Natural killer cell (primary cell): ENCODE measurements at regions not wholly inside any gene's neighbourhood (a gene's known extent, or its start where the extent isn't known, plus 50 kb on each side); places are given as distances from the start of the nearest gene placed in this dataset.

Source experiments
- ATAC-seq, 3 donors: fragments of 150-1000 bp in 2 of 3; fragments of 200-7000 bp in 1 of 3; cut with Tn5 transposase; 1 replicate in 1 of 3; 2 replicates in 2 of 3; pipeline ENCODE4 v1.10.0; 2021; ENCODE audit warnings: mild to moderate bottlenecking in 2 of 3, moderate library complexity in 2 of 3
- DNase-seq, 2 donors: peaks; one replicate each; pipeline versions ENCODE4 v3.0.0 to v3.0.0-alpha.2; 2013 to 2021; ENCODE audit warnings: mixed read lengths in 1 of 2
- H3K27ac ChIP-seq: one replicate; pipeline ENCODE4 v1.5.1; 2013; ENCODE audit warnings: mild to moderate bottlenecking, low read length
- H3K27me3 ChIP-seq: one replicate; pipeline ENCODE4 v1.6.1; 2013; ENCODE audit warnings: low read length; ENCODE audit not compliant: control insufficient read depth, insufficient read depth
- H3K36me3 ChIP-seq: one replicate; pipeline ENCODE4 v1.6.1; 2013; ENCODE audit warnings: low read length; ENCODE audit not compliant: control insufficient read depth, insufficient read depth
- H3K4me1 ChIP-seq: one replicate; pipeline ENCODE4 v1.6.1; 2013; ENCODE audit warnings: low read length; ENCODE audit not compliant: control insufficient read depth, insufficient read depth
- H3K4me3 ChIP-seq: one replicate; pipeline ENCODE4 v1.5.1; 2013; ENCODE audit warnings: low read length
- H3K9me3 ChIP-seq: one replicate; pipeline ENCODE4 v1.6.1; 2013; ENCODE audit warnings: low read length; ENCODE audit not compliant: control insufficient read depth, insufficient read depth
- H3K27ac Mint-ChIP-seq, 2 donors: one replicate each; pipeline ENCODE4 v1.8.0; 2022; ENCODE audit warnings: mild to moderate bottlenecking in 2 of 2, mixed read lengths in 2 of 2, moderate library complexity in 1 of 2
- H3K27me3 Mint-ChIP-seq, 2 donors: one replicate each; pipeline ENCODE4 v1.8.0; 2022; ENCODE audit warnings: low read depth in 2 of 2, mixed read lengths in 2 of 2
- H3K36me3 Mint-ChIP-seq: one replicate; pipeline ENCODE4 v1.8.0; 2022; ENCODE audit warnings: mixed read lengths
- H3K4me1 Mint-ChIP-seq, 2 donors: one replicate each; pipeline ENCODE4 v1.8.0; 2022; ENCODE audit warnings: mixed read lengths in 2 of 2
- H3K4me3 Mint-ChIP-seq: one replicate; pipeline ENCODE4 v1.8.0; 2022; ENCODE audit warnings: mild to moderate bottlenecking, moderate library complexity, mixed read lengths
- H3K9me3 Mint-ChIP-seq, 2 donors: one replicate each; pipeline ENCODE4 v1.8.0; 2022; ENCODE audit warnings: mixed read lengths in 2 of 2
- CTCF ChIP-seq: fragments of 200-600 bp; IDR thresholded peaks from one replicate; pipeline ENCODE4 v1.8.0; 2022; ENCODE audit warnings: antibody characterized with exemption
- WGBS: methylation state at CpG from one replicate; pipeline ENCODE4 v1.1.7; 2013; ENCODE audit warnings: missing lambda C conversion rate; ENCODE audit not compliant: insufficient coverage; 5-methylcytosine and 5-hydroxymethylcytosine counted together
- intact Hi-C: fragments of 100-400 bp; cut with micrococcal nuclease; formaldehyde crosslinking; loops from one replicate; pipeline ENCODE4 v1.14.2; 2022

- Histone ChIP-seq H3K4me1 (peaks cover 22% of the 10 kb centered on the region), H3K36me3 (no peaks in the 10 kb centered on the region), H3K4me3 (no peak overlapping the region), H3K27me3 (no peaks in the 10 kb centered on the region), H3K9me3 (no peaks in the 10 kb centered on the region), H3K27ac (no peak overlapping the region)
- Mint-ChIP-seq H3K4me3 (no peak overlapping the region), H3K27me3 (peaks cover 0 to 7% of the 10 kb centered on the region in 2 donors), H3K36me3 (no peaks in the 10 kb centered on the region), H3K4me1 (peaks cover 8 to 11% of the 10 kb centered on the region in 2 donors), H3K27ac (no peak overlapping the region), H3K9me3 (no peaks in the 10 kb centered on the region)
- WGBS: 84% methylated on average over 2 of the region's 3 CpGs
- intact Hi-C loops: no loop called here
- ATAC-seq (no peak), DNase-seq (no peak)
- no peak for TF ChIP-seq CTCF
Measured at GRCh38 chr6:149150801-149151398, 166.6 kb upstream of the TAB2 start.

GRCh38 chr6:149152521-149152920 is 165.0 kb upstream of the TAB2 start:
- Mint-ChIP-seq H3K27ac (no peak overlapping the region), H3K4me1 (peaks cover 8 to 11% of the 10 kb centered on the region in 2 donors), H3K4me3 (no peak overlapping the region), H3K9me3 (no peaks in the 10 kb centered on the region), H3K27me3 (peaks cover 0 to 7% of the 10 kb centered on the region in 2 donors), H3K36me3 (no peaks in the 10 kb centered on the region)
- Histone ChIP-seq H3K9me3 (no peaks in the 10 kb centered on the region), H3K27me3 (no peaks in the 10 kb centered on the region), H3K27ac (no peak overlapping the region), H3K36me3 (no peaks in the 10 kb centered on the region), H3K4me1 (peaks cover 19% of the 10 kb centered on the region), H3K4me3 (no peak overlapping the region)
- ATAC-seq: no peak
- no peak for DNase-seq
- intact Hi-C loops: no loop called here
- 80% methylated on average over 1 of the region's 1 CpG for WGBS
- TF ChIP-seq CTCF: no peak

GRCh38 chr6:149153100-149153499 is 164.4 kb upstream of the TAB2 start:
- no peak overlapping the region for H3K4me3 ChIP-seq
- Mint-ChIP-seq H3K36me3 (no peaks in the 10 kb centered on the region), H3K27ac (no peak overlapping the region), H3K4me1 (peaks cover 4 to 9% of the 10 kb centered on the region in 2 donors), H3K4me3 (no peak overlapping the region), H3K27me3 (peaks cover 0 to 7% of the 10 kb centered on the region in 2 donors), H3K9me3 (no peaks in the 10 kb centered on the region)
- H3K27me3 ChIP-seq: no peaks in the 10 kb centered on the region
- intact Hi-C loops: no loop called here
- H3K9me3 ChIP-seq: no peaks in the 10 kb centered on the region
- DNase-seq: no peak
- ATAC-seq: no peak
- WGBS: 92% methylated on average over 1 of the region's 2 CpGs
- peaks cover 14% of the 10 kb centered on the region for H3K4me1 ChIP-seq
- H3K36me3 ChIP-seq: no peaks in the 10 kb centered on the region
- no peak for TF ChIP-seq CTCF
- H3K27ac ChIP-seq: no peak overlapping the region

GRCh38 chr6:149153693-149154092 is 163.8 kb upstream of the TAB2 start:
- Mint-ChIP-seq H3K27me3 (peaks cover 0 to 7% of the 10 kb centered on the region in 2 donors), H3K36me3 (no peaks in the 10 kb centered on the region), H3K4me1 (peaks cover 0 to 5% of the 10 kb centered on the region in 2 donors), H3K4me3 (no peak overlapping the region), H3K27ac (no peak overlapping the region), H3K9me3 (no peaks in the 10 kb centered on the region)
- DNase-seq: no peak
- H3K27me3 ChIP-seq: no peaks in the 10 kb centered on the region
- H3K36me3 ChIP-seq: no peaks in the 10 kb centered on the region
- no peak for ATAC-seq
- peaks cover 13% of the 10 kb centered on the region for H3K4me1 ChIP-seq
- H3K4me3 ChIP-seq: no peak overlapping the region
- WGBS: 70% methylated on average over 2 of the region's 2 CpGs
- H3K9me3 ChIP-seq: no peaks in the 10 kb centered on the region
- intact Hi-C loops: no loop called here
- no peak for TF ChIP-seq CTCF
- no peak overlapping the region for H3K27ac ChIP-seq
